ENCODE measurements at regions not wholly inside any gene's neighbourhood (a gene's known extent, or its start where the extent isn't known, plus 50 kb on each side); places are given as distances from the start of the nearest gene placed in this dataset.

- TF ChIP-seq, protein P1, sequence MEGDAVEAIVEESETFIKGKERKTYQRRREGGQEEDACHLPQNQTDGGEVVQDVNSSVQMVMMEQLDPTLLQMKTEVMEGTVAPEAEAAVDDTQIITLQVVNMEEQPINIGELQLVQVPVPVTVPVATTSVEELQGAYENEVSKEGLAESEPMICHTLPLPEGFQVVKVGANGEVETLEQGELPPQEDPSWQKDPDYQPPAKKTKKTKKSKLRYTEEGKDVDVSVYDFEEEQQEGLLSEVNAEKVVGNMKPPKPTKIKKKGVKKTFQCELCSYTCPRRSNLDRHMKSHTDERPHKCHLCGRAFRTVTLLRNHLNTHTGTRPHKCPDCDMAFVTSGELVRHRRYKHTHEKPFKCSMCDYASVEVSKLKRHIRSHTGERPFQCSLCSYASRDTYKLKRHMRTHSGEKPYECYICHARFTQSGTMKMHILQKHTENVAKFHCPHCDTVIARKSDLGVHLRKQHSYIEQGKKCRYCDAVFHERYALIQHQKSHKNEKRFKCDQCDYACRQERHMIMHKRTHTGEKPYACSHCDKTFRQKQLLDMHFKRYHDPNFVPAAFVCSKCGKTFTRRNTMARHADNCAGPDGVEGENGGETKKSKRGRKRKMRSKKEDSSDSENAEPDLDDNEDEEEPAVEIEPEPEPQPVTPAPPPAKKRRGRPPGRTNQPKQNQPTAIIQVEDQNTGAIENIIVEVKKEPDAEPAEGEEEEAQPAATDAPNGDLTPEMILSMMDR (IDR thresholded peaks at IDR 0.05) = no peak
- no peak for TF ChIP-seq POLR2A (IDR thresholded peaks at IDR 0.05)
Measured at GRCh38 chr3:124256599-124256998, 264.7 kb upstream of the ROPN1 start.

All from right lobe of liver (tissue), 4 donors.